Activated CD8-positive, alpha-beta T cell treated with anti-CD3 and anti-CD28 coated beads for 36 hours (primary cell): ENCODE measurements at regions not wholly inside any gene's neighbourhood (a gene's known extent, or its start where the extent isn't known, plus 50 kb on each side); places are given as distances from the start of the nearest gene placed in this dataset.
"Not testable (repeated sequence)": the region's sequence is repeated elsewhere in the genome, so short reads cannot be mapped to it uniquely, and the experiment has no call there.

Source experiments
- ATAC-seq: fragments of 200-7000 bp; cut with Tn5 transposase; one replicate; pipeline ENCODE4 v1.10.0; 2021; ENCODE audit warnings: mild to moderate bottlenecking, moderate library complexity
- CTCF ChIA-PET: fragments of 350-600 bp; sonication (Branson Sonifier 250); formaldehyde crosslinking; loops from one replicate; lab custom pipeline; 2021; ENCODE audit warnings: antibody characterized with exemption; lab: Charles Lee
- POLR2A ChIA-PET: fragments of 350-600 bp; sonication (Branson Sonifier 250); formaldehyde crosslinking; loops from one replicate; lab custom pipeline; 2021; ENCODE audit warnings: antibody characterized with exemption; lab: Charles Lee
- DNase-seq: peaks from one replicate; pipeline ENCODE4 v3.0.0-alpha.2; 2020
- H3K27ac Mint-ChIP-seq: one replicate; pipeline ENCODE4 v1.8.0; 2021; ENCODE audit warnings: mild to moderate bottlenecking, mixed read lengths
- H3K27me3 Mint-ChIP-seq: one replicate; pipeline ENCODE4 v1.8.0; 2021; ENCODE audit warnings: mixed read lengths
- H3K36me3 Mint-ChIP-seq: one replicate; pipeline ENCODE4 v1.8.0; 2021; ENCODE audit warnings: low read depth, mixed read lengths
- H3K4me1 Mint-ChIP-seq: one replicate; pipeline ENCODE4 v1.8.0; 2021; ENCODE audit warnings: low read depth, mixed read lengths
- H3K4me3 Mint-ChIP-seq: one replicate; pipeline ENCODE4 v1.8.0; 2021; ENCODE audit warnings: mild to moderate bottlenecking, moderate library complexity, mixed read lengths
- H3K9me3 Mint-ChIP-seq: one replicate; pipeline ENCODE4 v1.8.0; 2021; ENCODE audit warnings: mixed read lengths
- intact Hi-C: fragments of 100-400 bp; cut with micrococcal nuclease; formaldehyde crosslinking; loops from one replicate; pipeline ENCODE4 v1.10.0; 2022
- TF ChIP-seq, protein P1 (sequence below): fragments of 200-600 bp; IDR thresholded peaks from one replicate; pipeline ENCODE4 v1.8.0; 2022; ENCODE audit warnings: antibody characterized with exemption, mild to moderate bottlenecking

DNA sequence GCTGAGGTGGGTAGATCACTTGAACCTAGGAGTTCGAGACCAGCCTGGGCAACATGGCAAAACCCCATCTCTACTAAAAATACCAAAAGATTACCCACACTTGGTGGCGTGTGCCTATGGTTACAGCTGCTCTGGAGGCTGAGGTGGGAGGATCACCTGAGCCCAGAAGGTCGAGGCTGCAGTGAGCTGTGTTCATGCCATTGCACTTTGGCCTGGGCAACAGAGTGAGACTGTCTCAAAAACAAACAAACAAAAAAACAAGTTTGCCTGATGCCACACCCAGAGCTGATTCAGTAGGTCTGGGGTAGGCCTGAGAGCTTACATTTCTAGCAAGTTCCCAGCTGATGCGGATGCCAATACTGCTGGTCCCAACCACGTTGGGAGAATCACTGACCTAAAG lies 60.5 kb upstream of the HSPA9 start:
- DNase-seq, result no peak
- TF ChIP-seq, protein P1, sequence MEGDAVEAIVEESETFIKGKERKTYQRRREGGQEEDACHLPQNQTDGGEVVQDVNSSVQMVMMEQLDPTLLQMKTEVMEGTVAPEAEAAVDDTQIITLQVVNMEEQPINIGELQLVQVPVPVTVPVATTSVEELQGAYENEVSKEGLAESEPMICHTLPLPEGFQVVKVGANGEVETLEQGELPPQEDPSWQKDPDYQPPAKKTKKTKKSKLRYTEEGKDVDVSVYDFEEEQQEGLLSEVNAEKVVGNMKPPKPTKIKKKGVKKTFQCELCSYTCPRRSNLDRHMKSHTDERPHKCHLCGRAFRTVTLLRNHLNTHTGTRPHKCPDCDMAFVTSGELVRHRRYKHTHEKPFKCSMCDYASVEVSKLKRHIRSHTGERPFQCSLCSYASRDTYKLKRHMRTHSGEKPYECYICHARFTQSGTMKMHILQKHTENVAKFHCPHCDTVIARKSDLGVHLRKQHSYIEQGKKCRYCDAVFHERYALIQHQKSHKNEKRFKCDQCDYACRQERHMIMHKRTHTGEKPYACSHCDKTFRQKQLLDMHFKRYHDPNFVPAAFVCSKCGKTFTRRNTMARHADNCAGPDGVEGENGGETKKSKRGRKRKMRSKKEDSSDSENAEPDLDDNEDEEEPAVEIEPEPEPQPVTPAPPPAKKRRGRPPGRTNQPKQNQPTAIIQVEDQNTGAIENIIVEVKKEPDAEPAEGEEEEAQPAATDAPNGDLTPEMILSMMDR, result no peak
- intact Hi-C loops, result no loop called here
- H3K4me1 Mint-ChIP-seq, result peaks cover 3% of the 10 kb centered on the region
- POLR2A ChIA-PET, result no interaction called here
- H3K9me3 Mint-ChIP-seq, result no peaks in the 10 kb centered on the region
- no peak overlapping the region for H3K27ac Mint-ChIP-seq
- H3K36me3 Mint-ChIP-seq, result no peaks in the 10 kb centered on the region
- CTCF ChIA-PET, result interaction anchor here (1.9 kb wide), 1 partner anchor 56 kb away, joined by 6 read pairs; no protein-coding TSS in a partner anchor
- H3K27me3 Mint-ChIP-seq, result peaks cover 41% of the 10 kb centered on the region
- ATAC-seq, result no peak
- H3K4me3 Mint-ChIP-seq, result no peak overlapping the region

DNA sequence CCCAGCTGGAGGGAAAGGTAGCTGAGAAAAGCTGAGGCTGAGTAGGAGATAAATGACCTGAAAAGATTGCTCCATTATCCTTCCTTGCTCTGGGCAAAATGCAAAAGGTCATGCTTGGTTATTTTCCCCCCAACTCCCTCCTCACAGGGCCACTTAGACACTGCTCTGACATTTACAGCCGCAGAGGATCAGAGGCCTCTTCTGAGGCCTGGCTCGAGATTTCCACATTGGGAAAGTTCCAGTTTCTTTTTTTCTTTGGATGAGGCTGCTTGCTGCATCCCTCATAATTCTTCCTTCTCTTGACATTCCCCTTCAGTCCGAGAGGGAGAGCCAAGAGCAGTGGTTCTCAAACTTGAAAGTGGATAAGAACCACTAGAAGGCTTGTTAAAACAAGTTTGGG lies 60.1 kb upstream of the HSPA9 start:
- no peak overlapping the region for H3K27ac Mint-ChIP-seq
- ATAC-seq, result no peak
- no peaks in the 10 kb centered on the region for H3K9me3 Mint-ChIP-seq
- intact Hi-C loops, result no loop called here
- no peak overlapping the region for H3K4me3 Mint-ChIP-seq
- CTCF ChIA-PET, result interaction anchor here (1.9 kb wide), 1 partner anchor 56 kb away, joined by 6 read pairs; no protein-coding TSS in a partner anchor
- peaks cover 37% of the 10 kb centered on the region for H3K27me3 Mint-ChIP-seq
- H3K36me3 Mint-ChIP-seq, result no peaks in the 10 kb centered on the region
- H3K4me1 Mint-ChIP-seq, result peaks cover 3% of the 10 kb centered on the region
- TF ChIP-seq, protein P1, result no peak
- DNase-seq, result no peak
- POLR2A ChIA-PET, result no interaction called here

DNA sequence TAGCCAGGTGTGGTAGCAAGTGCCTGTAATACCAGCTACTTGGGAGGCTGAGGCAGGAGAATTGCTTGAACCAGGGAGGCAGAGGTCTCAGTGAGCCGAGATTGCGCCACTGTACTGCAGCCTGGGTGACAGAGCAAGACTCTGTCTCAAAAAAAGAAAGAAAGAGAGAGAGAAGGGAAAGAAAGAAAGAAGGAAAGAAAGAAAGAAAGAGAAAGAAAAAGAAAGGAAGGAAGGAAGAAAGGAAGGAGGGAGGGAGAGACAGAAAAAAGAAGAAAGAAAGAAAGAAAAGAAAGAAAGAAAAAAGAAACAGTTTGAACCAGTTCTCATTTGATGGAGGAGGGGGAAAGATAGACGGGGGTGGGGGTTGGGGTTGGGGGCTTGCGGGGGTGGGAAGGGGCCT lies 59.6 kb upstream of the HSPA9 start:
- CTCF ChIA-PET, result interaction anchor here (1.3 to 1.9 kb wide), 3 partner anchors 53 to 56 kb away, joined by 5 to 6 read pairs (median 5); no protein-coding TSS in a partner anchor

DNA sequence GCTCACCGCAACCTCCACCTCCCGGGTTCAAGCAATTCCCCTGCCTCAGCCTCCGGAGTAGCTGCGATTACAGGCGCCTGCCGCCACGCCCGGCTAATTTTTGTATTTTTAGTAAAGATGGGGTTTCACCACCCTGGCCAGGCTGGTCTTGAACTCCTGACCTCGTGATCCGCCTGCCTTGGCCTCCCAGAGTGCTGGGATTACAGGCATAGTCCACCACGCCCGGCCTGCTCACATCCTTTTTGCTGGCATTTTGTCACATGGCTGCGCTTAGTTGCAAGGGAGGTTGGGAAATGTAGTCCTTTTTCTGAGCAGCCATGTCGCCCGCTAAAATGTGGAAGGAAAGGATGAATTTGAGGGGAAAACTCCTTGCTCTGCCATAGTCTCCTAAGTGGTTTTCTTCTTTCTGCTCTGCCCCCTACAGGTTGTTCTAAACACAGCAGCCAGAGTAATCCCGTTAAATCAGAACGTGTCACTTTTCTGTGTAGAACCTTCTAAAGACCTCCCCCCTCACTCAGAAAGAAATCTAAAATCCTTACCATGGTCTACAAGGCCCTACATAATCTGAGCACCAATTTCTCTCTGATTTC lies 57.8 kb upstream of the HSPA9 start:
- intact Hi-C loops, result no loop called here
- H3K27me3 Mint-ChIP-seq, result peaks cover 33% of the 10 kb centered on the region
- POLR2A ChIA-PET, result no interaction called here
- no peaks in the 10 kb centered on the region for H3K9me3 Mint-ChIP-seq
- no peak overlapping the region for H3K4me3 Mint-ChIP-seq
- H3K4me1 Mint-ChIP-seq, result peaks cover 3% of the 10 kb centered on the region
- CTCF ChIA-PET, result interaction anchor here (1.0 to 1.1 kb wide), 2 partner anchors 28 to 53 kb away, joined by 3 read pairs; no protein-coding TSS in a partner anchor
- peak; percentile 36 for DNase-seq
- no peak overlapping the region for H3K27ac Mint-ChIP-seq
- TF ChIP-seq, protein P1, result peak; percentile 65
- H3K36me3 Mint-ChIP-seq, result no peaks in the 10 kb centered on the region
- ATAC-seq, result peak; percentile 73

More for the DNA sequence above, 59.6 kb upstream of the HSPA9 start:
- DNase-seq, intact Hi-C loops, H3K36me3 Mint-ChIP-seq, H3K4me3 Mint-ChIP-seq, H3K4me1 Mint-ChIP-seq, ATAC-seq, H3K9me3 Mint-ChIP-seq, POLR2A ChIA-PET, H3K27ac Mint-ChIP-seq: not testable (repeated sequence)
- peaks cover 35% of the 10 kb centered on the region for H3K27me3 Mint-ChIP-seq

DNA sequence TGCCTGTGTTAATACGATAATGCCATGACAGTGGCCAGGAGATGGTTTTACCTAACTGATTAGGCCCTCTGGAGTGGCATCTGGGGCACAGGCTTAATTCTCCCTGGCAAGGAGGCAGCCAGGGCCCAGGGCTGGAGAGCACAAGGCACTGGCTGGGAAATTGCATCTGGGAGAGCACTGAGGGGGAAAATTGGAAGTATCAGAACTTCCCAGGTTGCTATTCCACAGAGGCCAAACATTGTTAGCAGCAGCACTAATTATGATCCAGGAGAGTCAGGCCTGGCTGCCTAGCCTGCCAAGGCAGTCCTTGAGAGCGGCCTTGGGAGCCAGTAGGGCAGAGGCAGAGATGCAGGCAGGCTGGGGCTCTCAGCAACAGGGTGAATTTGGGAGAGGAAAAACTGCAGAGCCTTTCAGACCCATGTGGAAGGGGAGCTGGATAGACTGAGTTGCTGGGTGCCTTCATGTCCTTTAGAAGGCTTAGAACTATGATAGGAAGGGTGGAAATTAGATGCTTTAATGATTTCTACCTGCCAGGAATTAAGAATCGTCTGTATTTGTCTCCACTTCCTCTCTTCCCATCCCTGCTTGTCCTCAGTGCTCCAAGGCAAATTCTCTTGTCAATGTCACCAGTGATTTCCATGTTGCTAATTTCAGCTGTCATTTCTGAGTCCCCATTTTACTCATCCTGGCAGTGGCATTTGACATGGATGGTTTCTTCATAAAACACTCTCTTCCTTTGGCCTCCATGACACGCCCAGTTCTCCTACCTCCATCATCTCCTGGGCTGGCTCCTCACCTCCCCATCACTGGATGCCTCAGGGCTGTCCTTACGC lies 56.1 kb upstream of the HSPA9 start:
- H3K4me3 Mint-ChIP-seq, result no peak overlapping the region
- TF ChIP-seq, protein P1, result no peak
- intact Hi-C loops, result no loop called here
- no peaks in the 10 kb centered on the region for H3K9me3 Mint-ChIP-seq
- ChIA-PET POLR2A (no interaction called here), CTCF (no interaction called here)
- no peaks in the 10 kb centered on the region for H3K36me3 Mint-ChIP-seq
- H3K27me3 Mint-ChIP-seq, result peaks cover 42% of the 10 kb centered on the region
- no peak overlapping the region for H3K27ac Mint-ChIP-seq
- DNase-seq (no peak), ATAC-seq (no peak)
- H3K4me1 Mint-ChIP-seq, result peaks cover 3% of the 10 kb centered on the region
